Ishikawa (cell line): ENCODE measurements at regions not wholly inside any gene's neighbourhood (a gene's known extent, or its start where the extent isn't known, plus 50 kb on each side); places are given as distances from the start of the nearest gene placed in this dataset.

ENCODE experiments used
- CEBPB ChIP-seq: IDR thresholded peaks from 2 replicates; pipeline ENCODE4 v1.6.1; 2012
- CREB1 ChIP-seq: IDR thresholded peaks from 2 replicates; pipeline ENCODE4 v1.6.1; 2012; ENCODE audit warnings: low read depth
- EGR1 ChIP-seq: IDR thresholded peaks from 2 replicates; pipeline ENCODE4 v1.6.1; 2012
- EP300 ChIP-seq: IDR thresholded peaks from 2 replicates; pipeline ENCODE4 v1.6.1; 2012; ENCODE audit warnings: borderline replicate concordance
- FOXM1 ChIP-seq: IDR thresholded peaks from 2 replicates; pipeline ENCODE4 v1.6.1; 2012; ENCODE audit warnings: low read depth, borderline replicate concordance
- NFIC ChIP-seq: IDR thresholded peaks from 2 replicates; pipeline ENCODE4 v1.6.1; 2012
- TCF12 ChIP-seq: IDR thresholded peaks from 2 replicates; pipeline ENCODE4 v1.6.1; 2012; ENCODE audit warnings: low read depth
- YY1 ChIP-seq: IDR thresholded peaks from 2 replicates; pipeline ENCODE4 v1.6.1; 2012; ENCODE audit warnings: low read depth
- TF ChIP-seq, protein P1 (sequence below): IDR thresholded peaks from 2 replicates; pipeline ENCODE4 v1.6.1; 2012; ENCODE audit warnings: low read depth, mild to moderate bottlenecking
- TF ChIP-seq, protein P2 (sequence below): IDR thresholded peaks from 2 replicates; pipeline ENCODE4 v1.6.1; 2012

DNA sequence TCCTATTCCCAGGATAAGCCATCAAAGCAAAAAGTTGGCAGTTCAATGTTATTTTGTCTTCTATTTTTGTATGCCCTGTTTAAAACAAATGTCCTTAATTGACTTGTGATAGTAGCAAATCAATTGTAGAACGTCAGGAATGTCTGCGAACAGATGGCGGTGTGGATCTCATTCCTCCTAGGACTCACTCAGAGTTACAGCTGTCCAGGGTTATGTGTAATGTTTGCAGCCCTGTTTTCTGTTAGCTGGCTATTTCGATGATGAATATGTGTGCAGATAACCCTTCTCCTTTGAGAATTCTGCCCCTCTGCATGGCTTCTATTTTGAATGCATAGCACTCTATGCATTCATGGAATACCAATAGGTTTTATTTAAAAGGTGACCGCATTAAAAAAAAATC is 1248.0 kb upstream of the CNTN5 start:
- no peak for TF ChIP-seq EP300
- TF ChIP-seq, protein P1, sequence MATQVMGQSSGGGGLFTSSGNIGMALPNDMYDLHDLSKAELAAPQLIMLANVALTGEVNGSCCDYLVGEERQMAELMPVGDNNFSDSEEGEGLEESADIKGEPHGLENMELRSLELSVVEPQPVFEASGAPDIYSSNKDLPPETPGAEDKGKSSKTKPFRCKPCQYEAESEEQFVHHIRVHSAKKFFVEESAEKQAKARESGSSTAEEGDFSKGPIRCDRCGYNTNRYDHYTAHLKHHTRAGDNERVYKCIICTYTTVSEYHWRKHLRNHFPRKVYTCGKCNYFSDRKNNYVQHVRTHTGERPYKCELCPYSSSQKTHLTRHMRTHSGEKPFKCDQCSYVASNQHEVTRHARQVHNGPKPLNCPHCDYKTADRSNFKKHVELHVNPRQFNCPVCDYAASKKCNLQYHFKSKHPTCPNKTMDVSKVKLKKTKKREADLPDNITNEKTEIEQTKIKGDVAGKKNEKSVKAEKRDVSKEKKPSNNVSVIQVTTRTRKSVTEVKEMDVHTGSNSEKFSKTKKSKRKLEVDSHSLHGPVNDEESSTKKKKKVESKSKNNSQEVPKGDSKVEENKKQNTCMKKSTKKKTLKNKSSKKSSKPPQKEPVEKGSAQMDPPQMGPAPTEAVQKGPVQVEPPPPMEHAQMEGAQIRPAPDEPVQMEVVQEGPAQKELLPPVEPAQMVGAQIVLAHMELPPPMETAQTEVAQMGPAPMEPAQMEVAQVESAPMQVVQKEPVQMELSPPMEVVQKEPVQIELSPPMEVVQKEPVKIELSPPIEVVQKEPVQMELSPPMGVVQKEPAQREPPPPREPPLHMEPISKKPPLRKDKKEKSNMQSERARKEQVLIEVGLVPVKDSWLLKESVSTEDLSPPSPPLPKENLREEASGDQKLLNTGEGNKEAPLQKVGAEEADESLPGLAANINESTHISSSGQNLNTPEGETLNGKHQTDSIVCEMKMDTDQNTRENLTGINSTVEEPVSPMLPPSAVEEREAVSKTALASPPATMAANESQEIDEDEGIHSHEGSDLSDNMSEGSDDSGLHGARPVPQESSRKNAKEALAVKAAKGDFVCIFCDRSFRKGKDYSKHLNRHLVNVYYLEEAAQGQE: no peak
- TF ChIP-seq FOXM1: no peak
- TF ChIP-seq NFIC: no peak
- no peak for TF ChIP-seq EGR1
- no peak for TF ChIP-seq CREB1
- TF ChIP-seq, protein P2, sequence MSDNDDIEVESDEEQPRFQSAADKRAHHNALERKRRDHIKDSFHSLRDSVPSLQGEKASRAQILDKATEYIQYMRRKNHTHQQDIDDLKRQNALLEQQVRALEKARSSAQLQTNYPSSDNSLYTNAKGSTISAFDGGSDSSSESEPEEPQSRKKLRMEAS: no peak
- TF ChIP-seq TCF12: no peak
- TF ChIP-seq CEBPB: no peak
- no peak for TF ChIP-seq YY1
